ENCODE measurements at regions not wholly inside any gene's neighbourhood (a gene's known extent, or its start where the extent isn't known, plus 50 kb on each side); places are given as distances from the start of the nearest gene placed in this dataset.

- TF ChIP-seq CTCF (IDR thresholded peaks at IDR 0.05 in 8 of 11, conservative IDR thresholded peaks at IDR 0.05 in 3 of 11) (no peak), POLR2AphosphoS5 (IDR thresholded peaks at IDR 0.05) (no peak)
Observed at GRCh38 chr1:232193451-232193783, 436.5 kb downstream of the SIPA1L2 start.
